CD4-positive, alpha-beta T cell (primary cell): ENCODE measurements at regions not wholly inside any gene's neighbourhood (a gene's known extent, or its start where the extent isn't known, plus 50 kb on each side); places are given as distances from the start of the nearest gene placed in this dataset.

ENCODE experiments used
- ATAC-seq: fragments of 200-7000 bp; cut with Tn5 transposase; one replicate; pipeline ENCODE4 v1.10.0; 2022; ENCODE audit warnings: mild to moderate bottlenecking; ENCODE audit not compliant: poor library complexity
- CTCF ChIA-PET: fragments of 350-600 bp; sonication (Branson Sonifier 250); formaldehyde crosslinking; loops from one replicate; lab custom pipeline; 2021; ENCODE audit warnings: antibody characterized with exemption, inconsistent platforms; lab: Charles Lee
- POLR2A ChIA-PET: fragments of 350-600 bp; sonication (Branson Sonifier 250); formaldehyde crosslinking; loops from one replicate; lab custom pipeline; 2021; ENCODE audit warnings: antibody characterized with exemption, inconsistent platforms; lab: Charles Lee
- DNase-seq, 14 experiments: peaks; one replicate each; pipeline ENCODE4 v3.0.0-alpha.2; 2013 to 2020; ENCODE audit warnings: mixed read lengths in 2 of 14
- H3K27ac ChIP-seq, 2 donors: one replicate each; pipeline versions ENCODE4 v1.5.1 to v1.7.0; 2013; ENCODE audit warnings: low read length in 2 of 2, low read depth in 1 of 2, mild to moderate bottlenecking in 1 of 2
- H3K27me3 ChIP-seq, 2 experiments: 1 replicate in 1 of 2; 2 replicates in 1 of 2; pipeline versions ENCODE4 v1.6.1 to v1.7.0; 2013; ENCODE audit warnings: low read length in 2 of 2, control low read depth in 1 of 2, mild to moderate bottlenecking in 1 of 2, moderate library complexity in 1 of 2; ENCODE audit not compliant: insufficient read depth in 2 of 2, control insufficient read depth in 1 of 2
- H3K36me3 ChIP-seq: one replicate; pipeline ENCODE4 v1.6.1; 2013; ENCODE audit warnings: low read length, control low read depth; ENCODE audit not compliant: insufficient read depth
- H3K4me1 ChIP-seq: one replicate; pipeline ENCODE4 v1.6.1; 2013; ENCODE audit warnings: low read length, control low read depth; ENCODE audit not compliant: insufficient read depth
- H3K4me3 ChIP-seq: one replicate; pipeline ENCODE4 v1.5.1; 2013; ENCODE audit warnings: mild to moderate bottlenecking, low read length, moderate library complexity
- H3K9me3 ChIP-seq, 2 experiments: 1 replicate in 1 of 2; 2 replicates in 1 of 2; pipeline versions ENCODE4 v1.6.1 to v1.7.0; 2013; ENCODE audit warnings: low read length in 2 of 2, mild to moderate bottlenecking in 2 of 2, control low read depth in 1 of 2, moderate library complexity in 1 of 2; ENCODE audit not compliant: control insufficient read depth in 1 of 2, insufficient read depth in 1 of 2
- H3K27ac Mint-ChIP-seq: one replicate; pipeline ENCODE4 v1.8.0; 2020; ENCODE audit warnings: mixed read lengths
- H3K27me3 Mint-ChIP-seq: one replicate; pipeline ENCODE4 v1.8.0; 2021; ENCODE audit warnings: mixed read lengths
- H3K36me3 Mint-ChIP-seq: one replicate; pipeline ENCODE4 v1.8.0; 2021; ENCODE audit warnings: low read depth, mixed read lengths
- H3K4me1 Mint-ChIP-seq: one replicate; pipeline ENCODE4 v1.8.0; 2021; ENCODE audit warnings: low read depth, mixed read lengths
- H3K4me3 Mint-ChIP-seq: one replicate; pipeline ENCODE4 v1.8.0; 2020; ENCODE audit warnings: mild to moderate bottlenecking, mixed read lengths
- H3K9me3 Mint-ChIP-seq: one replicate; pipeline ENCODE4 v1.8.0; 2020; ENCODE audit warnings: mixed read lengths
- CTCF ChIP-seq: fragments of 200-600 bp; IDR thresholded peaks from one replicate; pipeline ENCODE4 v1.8.0; 2022; ENCODE audit warnings: antibody characterized with exemption, mild to moderate bottlenecking
- intact Hi-C, 2 experiments: fragments of 100-400 bp; cut with DNase I in 1 of 2; cut with micrococcal nuclease in 1 of 2; formaldehyde crosslinking; loops; one replicate each; pipeline versions ENCODE4 v1.15.1 to v1.9.0; 2023 to 2025; cut with DNase I, micrococcal nuclease

- Mint-ChIP-seq H3K4me3 (no peak overlapping the region), H3K4me1 (no peaks in the 10 kb centered on the region), H3K27ac (no peak overlapping the region), H3K9me3 (peaks cover 10% of the 10 kb centered on the region), H3K27me3 (no peaks in the 10 kb centered on the region), H3K36me3 (no peaks in the 10 kb centered on the region)
- CTCF ChIA-PET: no interaction called here
- POLR2A ChIA-PET: no interaction called here
- no peaks in the 10 kb centered on the region for H3K27me3 ChIP-seq
- H3K9me3 ChIP-seq: peaks cover 0 to 4% of the 10 kb centered on the region in 2 experiments
- ATAC-seq (no peak), DNase-seq (no peak)
- no peak for TF ChIP-seq CTCF
- no peaks in the 10 kb centered on the region for H3K4me1 ChIP-seq
- H3K4me3 ChIP-seq: no peak overlapping the region
- H3K36me3 ChIP-seq: no peaks in the 10 kb centered on the region
- intact Hi-C loops: no loop called here
- no peak overlapping the region for H3K27ac ChIP-seq
Observed at GRCh38 chr18:40904295-40904694, 1050.7 kb upstream of the PIK3C3 start.

GRCh38 chr18:40902436-40902835 is 1052.6 kb upstream of the PIK3C3 start:
- Mint-ChIP-seq H3K4me3 (no peak overlapping the region), H3K9me3 (peaks cover 4% of the 10 kb centered on the region), H3K27me3 (no peaks in the 10 kb centered on the region), H3K27ac (no peak overlapping the region), H3K4me1 (no peaks in the 10 kb centered on the region), H3K36me3 (no peaks in the 10 kb centered on the region)
- ATAC-seq (no peak), DNase-seq (no peak)
- peaks cover 0 to 4% of the 10 kb centered on the region in 2 experiments for H3K9me3 ChIP-seq
- H3K4me1 ChIP-seq: no peaks in the 10 kb centered on the region
- CTCF ChIA-PET: no interaction called here
- no peaks in the 10 kb centered on the region for H3K27me3 ChIP-seq
- H3K36me3 ChIP-seq: no peaks in the 10 kb centered on the region
- H3K4me3 ChIP-seq: no peak overlapping the region
- intact Hi-C loops: no loop called here
- POLR2A ChIA-PET: no interaction called here
- no peak for TF ChIP-seq CTCF
- no peak overlapping the region for H3K27ac ChIP-seq

- Mint-ChIP-seq H3K9me3 (peaks cover 3% of the 10 kb centered on the region), H3K27ac (no peak overlapping the region), H3K4me3 (no peak overlapping the region), H3K36me3 (no peaks in the 10 kb centered on the region), H3K27me3 (no peaks in the 10 kb centered on the region), H3K4me1 (no peaks in the 10 kb centered on the region)
- CTCF ChIA-PET: no interaction called here
- Histone ChIP-seq H3K9me3 (peaks cover 0 to 3% of the 10 kb centered on the region in 2 experiments), H3K4me1 (no peaks in the 10 kb centered on the region), H3K4me3 (no peak overlapping the region), H3K27ac (no peak overlapping the region), H3K27me3 (no peaks in the 10 kb centered on the region), H3K36me3 (no peaks in the 10 kb centered on the region)
- ATAC-seq (no peak), DNase-seq (no peak)
- intact Hi-C loops: no loop called here
- POLR2A ChIA-PET: no interaction called here
- no peak for TF ChIP-seq CTCF
Observed at GRCh38 chr18:40897884-40898283, 1057.2 kb upstream of the PIK3C3 start.
